Bronchial epithelial cell (primary cell): ENCODE measurements at regions not wholly inside any gene's neighbourhood (a gene's known extent, or its start where the extent isn't known, plus 50 kb on each side); places are given as distances from the start of the nearest gene placed in this dataset.

Experiments used
- DNase-seq: peaks from one replicate; pipeline ENCODE4 v3.0.0-alpha.2; 2010; ENCODE audit warnings: low read depth
- FAIRE-seq: peaks from 2 replicates; lab custom pipeline; 2011; peaks lifted over from hg19 to GRCh38; lab: Jason Lieb, UNC
- H3K27me3 ChIP-seq: 2 replicates; pipeline ENCODE4 v1.5.1; 2011; ENCODE audit warnings: low read length; ENCODE audit not compliant: control insufficient read depth, insufficient read depth
- H3K36me3 ChIP-seq: 2 replicates; pipeline ENCODE4 v1.5.1; 2011; ENCODE audit warnings: low read length; ENCODE audit not compliant: control insufficient read depth, insufficient read depth
- H3K4me3 ChIP-seq: 2 replicates; pipeline ENCODE4 v1.5.1; 2011; ENCODE audit warnings: mild to moderate bottlenecking, low read depth, low read length, control low read depth
- CTCF ChIP-seq: IDR thresholded peaks from 2 replicates; pipeline ENCODE4 v1.5.1; 2011; ENCODE audit warnings: mild to moderate bottlenecking, moderate library complexity, low read length, control low read depth, inconsistent platforms; ENCODE audit not compliant: insufficient read depth, severe bottlenecking

GRCh38 chrX:142686206-142686605 is 339.5 kb upstream of the SPANXN4 start:
- Histone ChIP-seq H3K36me3 (no peaks in the 10 kb centered on the region), H3K4me3 (no peak overlapping the region), H3K27me3 (no peaks in the 10 kb centered on the region)
- DNase-seq (no peak), FAIRE-seq (no peak)
- TF ChIP-seq CTCF: no peak

- no peak for TF ChIP-seq CTCF
- DNase-seq (no peak), FAIRE-seq (no peak)
- Histone ChIP-seq H3K27me3 (no peaks in the 10 kb centered on the region), H3K36me3 (no peaks in the 10 kb centered on the region), H3K4me3 (no peak overlapping the region)
Measured at GRCh38 chrX:142680038-142680437, 345.7 kb upstream of the SPANXN4 start.

GRCh38 chrX:142671036-142671435 is 354.7 kb upstream of the SPANXN4 start:
- H3K36me3 ChIP-seq: no peaks in the 10 kb centered on the region
- TF ChIP-seq CTCF: no peak
- FAIRE-seq (no peak), DNase-seq (no peak)
- H3K27me3 ChIP-seq: no peaks in the 10 kb centered on the region
- H3K4me3 ChIP-seq: no peak overlapping the region

GRCh38 chrX:142663330-142664095 is 362.2 kb upstream of the SPANXN4 start:
- DNase-seq (no peak), FAIRE-seq (no peak)
- no peaks in the 10 kb centered on the region for H3K27me3 ChIP-seq
- H3K36me3 ChIP-seq: no peaks in the 10 kb centered on the region
- H3K4me3 ChIP-seq: no peak overlapping the region
- TF ChIP-seq CTCF: no peak

- no peak for TF ChIP-seq CTCF
- FAIRE-seq: no peak
- no peak for DNase-seq
- Histone ChIP-seq H3K4me3 (no peak overlapping the region), H3K36me3 (no peaks in the 10 kb centered on the region), H3K27me3 (no peaks in the 10 kb centered on the region)
Measured at GRCh38 chrX:142661696-142662095, 364.0 kb upstream of the SPANXN4 start.

GRCh38 chrX:142655507-142655906 is 370.2 kb upstream of the SPANXN4 start:
- FAIRE-seq (no peak), DNase-seq (no peak)
- Histone ChIP-seq H3K36me3 (no peaks in the 10 kb centered on the region), H3K27me3 (no peaks in the 10 kb centered on the region), H3K4me3 (no peak overlapping the region)
- TF ChIP-seq CTCF: no peak
